ENCODE measurements at regions not wholly inside any gene's neighbourhood (a gene's known extent, or its start where the extent isn't known, plus 50 kb on each side); places are given as distances from the start of the nearest gene placed in this dataset.

DNA sequence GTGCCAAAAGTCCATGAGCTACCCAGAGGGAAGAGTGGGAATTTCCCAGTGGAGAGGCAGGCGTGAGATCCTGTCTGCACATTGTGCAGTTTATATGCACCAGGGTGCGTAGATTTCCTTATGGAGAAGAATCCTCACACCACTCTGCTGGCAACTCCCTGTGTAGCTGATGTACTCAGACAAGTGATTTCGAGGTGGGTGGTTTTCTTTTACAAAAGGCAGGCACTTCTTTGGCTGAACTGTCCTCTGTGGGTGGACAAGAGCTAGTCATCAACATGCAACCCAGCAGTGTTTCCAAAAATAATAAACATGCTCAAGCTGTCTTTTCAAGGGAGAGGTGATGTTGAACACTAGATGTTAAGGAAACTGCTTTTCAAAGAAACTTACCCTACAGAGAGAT lies 121.7 kb upstream of the NXT1 start:
- Histone ChIP-seq H3K9me2 (ENCODE audit: insufficient read depth) (no peaks in the 10 kb centered on the region), H3K4me3 (no peak overlapping the region), H4K20me1 (replicated peaks; ENCODE audit: insufficient read depth) (no peaks in the 10 kb centered on the region), H3K4me2 (no peak overlapping the region), H3K4me1 (ENCODE audit: insufficient read depth) (no peaks in the 10 kb centered on the region), H3K27ac (ENCODE audit: low read depth) (no peak overlapping the region), H3F3A (replicated peaks; ENCODE audit: low read depth) (no peaks in the 10 kb centered on the region), H3K27me3 (ENCODE audit: insufficient read depth) (no peaks in the 10 kb centered on the region), H2AFZ (no peak overlapping the region), H3K36me3 (ENCODE audit: insufficient read depth) (no peaks in the 10 kb centered on the region), H3K79me2 (replicated peaks; ENCODE audit: insufficient read depth) (no peaks in the 10 kb centered on the region)
- peaks cover 3% of the 10 kb centered on the region for H3K27me3 Mint-ChIP-seq (ENCODE audit: insufficient read depth, low read depth, poor library complexity)
- no peaks in the 10 kb centered on the region for H3K36me3 Mint-ChIP-seq (ENCODE audit: low read depth)
- H3K27ac Mint-ChIP-seq = no peak overlapping the region
- H3K4me3 Mint-ChIP-seq = no peak overlapping the region
- TF ChIP-seq ZNF331 (CRISPR knock-in tag; IDR thresholded peaks at IDR 0.05; ENCODE audit: low read depth) (no peak), NANOG (IDR thresholded peaks at IDR 0.05; ENCODE audit: borderline replicate concordance) (no peak), JUNB (IDR thresholded peaks at IDR 0.05; ENCODE audit: unreplicated experiment) (no peak), ETS1 (IDR thresholded peaks at IDR 0.05) (no peak), EZH2phosphoT487 (IDR thresholded peaks at IDR 0.05; ENCODE audit: unreplicated experiment) (no peak), POLR2AphosphoS5 (IDR thresholded peaks at IDR 0.05; ENCODE audit: low read depth) (no peak), STAT1 (IDR thresholded peaks at IDR 0.05; ENCODE audit: unreplicated experiment) (no peak), ZNF114 (CRISPR knock-in tag; IDR thresholded peaks at IDR 0.05) (no peak), CREB1 (CRISPR knock-in tag; IDR thresholded peaks at IDR 0.05; ENCODE audit: low read depth) (no peak), EZH2 (IDR thresholded peaks at IDR 0.05; ENCODE audit: low read depth, unreplicated experiment) (no peak)
- TF ChIP-seq, protein P1, sequence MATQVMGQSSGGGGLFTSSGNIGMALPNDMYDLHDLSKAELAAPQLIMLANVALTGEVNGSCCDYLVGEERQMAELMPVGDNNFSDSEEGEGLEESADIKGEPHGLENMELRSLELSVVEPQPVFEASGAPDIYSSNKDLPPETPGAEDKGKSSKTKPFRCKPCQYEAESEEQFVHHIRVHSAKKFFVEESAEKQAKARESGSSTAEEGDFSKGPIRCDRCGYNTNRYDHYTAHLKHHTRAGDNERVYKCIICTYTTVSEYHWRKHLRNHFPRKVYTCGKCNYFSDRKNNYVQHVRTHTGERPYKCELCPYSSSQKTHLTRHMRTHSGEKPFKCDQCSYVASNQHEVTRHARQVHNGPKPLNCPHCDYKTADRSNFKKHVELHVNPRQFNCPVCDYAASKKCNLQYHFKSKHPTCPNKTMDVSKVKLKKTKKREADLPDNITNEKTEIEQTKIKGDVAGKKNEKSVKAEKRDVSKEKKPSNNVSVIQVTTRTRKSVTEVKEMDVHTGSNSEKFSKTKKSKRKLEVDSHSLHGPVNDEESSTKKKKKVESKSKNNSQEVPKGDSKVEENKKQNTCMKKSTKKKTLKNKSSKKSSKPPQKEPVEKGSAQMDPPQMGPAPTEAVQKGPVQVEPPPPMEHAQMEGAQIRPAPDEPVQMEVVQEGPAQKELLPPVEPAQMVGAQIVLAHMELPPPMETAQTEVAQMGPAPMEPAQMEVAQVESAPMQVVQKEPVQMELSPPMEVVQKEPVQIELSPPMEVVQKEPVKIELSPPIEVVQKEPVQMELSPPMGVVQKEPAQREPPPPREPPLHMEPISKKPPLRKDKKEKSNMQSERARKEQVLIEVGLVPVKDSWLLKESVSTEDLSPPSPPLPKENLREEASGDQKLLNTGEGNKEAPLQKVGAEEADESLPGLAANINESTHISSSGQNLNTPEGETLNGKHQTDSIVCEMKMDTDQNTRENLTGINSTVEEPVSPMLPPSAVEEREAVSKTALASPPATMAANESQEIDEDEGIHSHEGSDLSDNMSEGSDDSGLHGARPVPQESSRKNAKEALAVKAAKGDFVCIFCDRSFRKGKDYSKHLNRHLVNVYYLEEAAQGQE (IDR thresholded peaks at IDR 0.05; ENCODE audit: unreplicated experiment) = no peak
- TF ChIP-seq, protein P2, sequence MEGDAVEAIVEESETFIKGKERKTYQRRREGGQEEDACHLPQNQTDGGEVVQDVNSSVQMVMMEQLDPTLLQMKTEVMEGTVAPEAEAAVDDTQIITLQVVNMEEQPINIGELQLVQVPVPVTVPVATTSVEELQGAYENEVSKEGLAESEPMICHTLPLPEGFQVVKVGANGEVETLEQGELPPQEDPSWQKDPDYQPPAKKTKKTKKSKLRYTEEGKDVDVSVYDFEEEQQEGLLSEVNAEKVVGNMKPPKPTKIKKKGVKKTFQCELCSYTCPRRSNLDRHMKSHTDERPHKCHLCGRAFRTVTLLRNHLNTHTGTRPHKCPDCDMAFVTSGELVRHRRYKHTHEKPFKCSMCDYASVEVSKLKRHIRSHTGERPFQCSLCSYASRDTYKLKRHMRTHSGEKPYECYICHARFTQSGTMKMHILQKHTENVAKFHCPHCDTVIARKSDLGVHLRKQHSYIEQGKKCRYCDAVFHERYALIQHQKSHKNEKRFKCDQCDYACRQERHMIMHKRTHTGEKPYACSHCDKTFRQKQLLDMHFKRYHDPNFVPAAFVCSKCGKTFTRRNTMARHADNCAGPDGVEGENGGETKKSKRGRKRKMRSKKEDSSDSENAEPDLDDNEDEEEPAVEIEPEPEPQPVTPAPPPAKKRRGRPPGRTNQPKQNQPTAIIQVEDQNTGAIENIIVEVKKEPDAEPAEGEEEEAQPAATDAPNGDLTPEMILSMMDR (conservative IDR thresholded peaks at IDR 0.05; ENCODE audit: low read depth in 2 of 2) = no peak
- TF ChIP-seq, protein P3, sequence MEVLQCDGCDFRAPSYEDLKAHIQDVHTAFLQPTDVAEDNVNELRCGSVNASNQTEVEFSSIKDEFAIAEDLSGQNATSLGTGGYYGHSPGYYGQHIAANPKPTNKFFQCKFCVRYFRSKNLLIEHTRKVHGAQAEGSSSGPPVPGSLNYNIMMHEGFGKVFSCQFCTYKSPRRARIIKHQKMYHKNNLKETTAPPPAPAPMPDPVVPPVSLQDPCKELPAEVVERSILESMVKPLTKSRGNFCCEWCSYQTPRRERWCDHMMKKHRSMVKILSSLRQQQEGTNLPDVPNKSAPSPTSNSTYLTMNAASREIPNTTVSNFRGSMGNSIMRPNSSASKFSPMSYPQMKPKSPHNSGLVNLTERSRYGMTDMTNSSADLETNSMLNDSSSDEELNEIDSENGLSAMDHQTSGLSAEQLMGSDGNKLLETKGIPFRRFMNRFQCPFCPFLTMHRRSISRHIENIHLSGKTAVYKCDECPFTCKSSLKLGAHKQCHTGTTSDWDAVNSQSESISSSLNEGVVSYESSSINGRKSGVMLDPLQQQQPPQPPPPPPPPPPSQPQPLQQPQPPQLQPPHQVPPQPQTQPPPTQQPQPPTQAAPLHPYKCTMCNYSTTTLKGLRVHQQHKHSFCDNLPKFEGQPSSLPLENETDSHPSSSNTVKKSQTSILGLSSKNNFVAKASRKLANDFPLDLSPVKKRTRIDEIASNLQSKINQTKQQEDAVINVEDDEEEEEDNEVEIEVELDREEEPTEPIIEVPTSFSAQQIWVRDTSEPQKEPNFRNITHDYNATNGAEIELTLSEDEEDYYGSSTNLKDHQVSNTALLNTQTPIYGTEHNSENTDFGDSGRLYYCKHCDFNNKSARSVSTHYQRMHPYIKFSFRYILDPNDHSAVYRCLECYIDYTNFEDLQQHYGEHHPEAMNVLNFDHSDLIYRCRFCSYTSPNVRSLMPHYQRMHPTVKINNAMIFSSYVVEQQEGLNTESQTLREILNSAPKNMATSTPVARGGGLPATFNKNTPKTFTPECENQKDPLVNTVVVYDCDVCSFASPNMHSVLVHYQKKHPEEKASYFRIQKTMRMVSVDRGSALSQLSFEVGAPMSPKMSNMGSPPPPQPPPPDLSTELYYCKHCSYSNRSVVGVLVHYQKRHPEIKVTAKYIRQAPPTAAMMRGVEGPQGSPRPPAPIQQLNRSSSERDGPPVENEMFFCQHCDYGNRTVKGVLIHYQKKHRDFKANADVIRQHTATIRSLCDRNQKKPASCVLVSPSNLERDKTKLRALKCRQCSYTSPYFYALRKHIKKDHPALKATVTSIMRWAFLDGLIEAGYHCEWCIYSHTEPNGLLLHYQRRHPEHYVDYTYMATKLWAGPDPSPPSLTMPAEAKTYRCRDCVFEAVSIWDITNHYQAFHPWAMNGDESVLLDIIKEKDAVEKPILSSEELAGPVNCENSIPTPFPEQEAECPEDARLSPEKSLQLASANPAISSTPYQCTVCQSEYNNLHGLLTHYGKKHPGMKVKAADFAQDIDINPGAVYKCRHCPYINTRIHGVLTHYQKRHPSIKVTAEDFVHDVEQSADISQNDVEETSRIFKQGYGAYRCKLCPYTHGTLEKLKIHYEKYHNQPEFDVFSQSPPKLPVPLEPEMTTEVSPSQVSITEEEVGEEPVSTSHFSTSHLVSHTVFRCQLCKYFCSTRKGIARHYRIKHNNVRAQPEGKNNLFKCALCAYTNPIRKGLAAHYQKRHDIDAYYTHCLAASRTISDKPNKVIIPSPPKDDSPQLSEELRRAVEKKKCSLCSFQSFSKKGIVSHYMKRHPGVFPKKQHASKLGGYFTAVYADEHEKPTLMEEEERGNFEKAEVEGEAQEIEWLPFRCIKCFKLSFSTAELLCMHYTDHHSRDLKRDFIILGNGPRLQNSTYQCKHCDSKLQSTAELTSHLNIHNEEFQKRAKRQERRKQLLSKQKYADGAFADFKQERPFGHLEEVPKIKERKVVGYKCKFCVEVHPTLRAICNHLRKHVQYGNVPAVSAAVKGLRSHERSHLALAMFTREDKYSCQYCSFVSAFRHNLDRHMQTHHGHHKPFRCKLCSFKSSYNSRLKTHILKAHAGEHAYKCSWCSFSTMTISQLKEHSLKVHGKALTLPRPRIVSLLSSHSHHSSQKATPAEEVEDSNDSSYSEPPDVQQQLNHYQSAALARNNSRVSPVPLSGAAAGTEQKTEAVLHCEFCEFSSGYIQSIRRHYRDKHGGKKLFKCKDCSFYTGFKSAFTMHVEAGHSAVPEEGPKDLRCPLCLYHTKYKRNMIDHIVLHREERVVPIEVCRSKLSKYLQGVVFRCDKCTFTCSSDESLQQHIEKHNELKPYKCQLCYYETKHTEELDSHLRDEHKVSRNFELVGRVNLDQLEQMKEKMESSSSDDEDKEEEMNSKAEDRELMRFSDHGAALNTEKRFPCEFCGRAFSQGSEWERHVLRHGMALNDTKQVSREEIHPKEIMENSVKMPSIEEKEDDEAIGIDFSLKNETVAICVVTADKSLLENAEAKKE (CRISPR knock-in tag; IDR thresholded peaks at IDR 0.05) = no peak
- no peaks in the 10 kb centered on the region; the same call in 2 of the 3 replicates for H3K4me1 Mint-ChIP-seq
- ATAC-seq (no peak), DNase-seq (ENCODE audit: low spot score) (no peak)
- H3K9me3 Mint-ChIP-seq = no peaks in the 10 kb centered on the region; the same call in 2 of the 3 replicates
